Brain pericyte (primary cell): ENCODE measurements at regions not wholly inside any gene's neighbourhood (a gene's known extent, or its start where the extent isn't known, plus 50 kb on each side); places are given as distances from the start of the nearest gene placed in this dataset.

Experiments used
- DNase-seq: peaks from one replicate; pipeline ENCODE4 v3.0.0-alpha.2; 2012; ENCODE audit warnings: low read depth, low spot score

DNA sequence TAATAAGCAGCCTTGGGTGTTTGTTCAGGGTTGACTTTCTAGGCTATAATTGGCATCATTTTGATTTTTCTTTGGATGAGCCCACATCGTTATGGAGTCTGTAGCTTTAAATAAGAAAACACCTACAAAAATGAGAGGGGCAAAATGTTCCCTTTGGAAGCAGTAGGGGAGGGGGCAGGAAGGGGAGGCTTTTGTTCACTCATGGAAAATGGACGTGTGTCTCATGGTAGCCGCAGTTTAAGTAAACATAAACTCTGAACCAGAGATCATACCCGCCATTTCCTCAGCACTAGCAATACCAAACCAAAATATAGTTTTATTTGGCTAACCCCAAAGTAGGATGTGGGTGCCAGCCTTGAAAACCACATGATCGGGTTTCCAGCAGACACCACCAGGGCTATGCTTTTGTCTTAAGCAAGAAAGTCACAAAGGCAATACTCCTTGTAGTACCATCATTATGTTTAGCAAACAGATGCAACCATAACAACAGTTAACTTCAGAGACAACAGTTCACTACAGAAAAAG, 572.5 kb upstream of the JAG1 start:
- peak; percentile 87 for DNase-seq

DNA sequence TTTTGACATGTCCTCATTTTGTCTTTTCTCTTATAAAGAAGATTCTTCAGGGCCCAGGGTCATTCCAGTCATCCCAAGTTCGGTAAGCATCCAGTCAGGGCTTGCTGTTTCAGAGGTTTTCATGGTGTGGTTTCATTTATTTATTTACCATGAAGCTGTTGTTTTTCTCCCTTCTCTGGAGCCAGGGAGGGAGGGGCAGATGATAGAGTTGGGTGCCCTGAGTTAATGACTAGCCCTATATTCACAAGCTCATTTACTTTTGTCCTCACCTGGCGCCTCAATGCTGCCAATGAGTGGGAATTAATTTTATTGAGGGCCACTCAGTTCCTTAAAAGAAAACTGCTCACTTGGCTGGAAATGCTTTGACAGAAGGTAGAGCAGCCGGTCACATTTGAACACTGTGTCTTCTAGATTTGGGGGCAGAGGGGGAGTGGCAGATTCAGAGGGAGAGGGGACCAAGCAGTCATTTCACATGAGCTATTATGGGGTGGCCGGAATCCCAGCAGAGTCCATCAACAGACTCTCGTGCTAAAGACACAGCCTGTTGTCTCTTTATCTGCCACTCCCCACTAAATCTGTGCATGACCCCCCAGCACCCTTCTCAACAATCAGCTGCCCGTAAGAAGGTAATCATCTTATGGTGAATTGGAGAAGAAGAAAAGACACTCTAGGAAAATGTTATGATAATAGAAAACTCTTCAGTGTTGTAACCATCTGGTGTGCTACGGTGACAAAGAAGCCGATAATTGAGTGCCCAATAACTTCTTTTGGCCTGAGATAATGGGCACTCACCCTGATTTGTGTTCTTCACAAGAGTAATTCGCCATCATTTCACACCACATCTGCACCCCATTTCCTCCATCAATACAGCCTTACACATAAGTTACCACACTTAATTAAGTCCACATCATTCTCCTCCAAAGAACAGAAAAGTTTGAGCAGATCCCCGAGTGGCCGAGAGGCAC, 573.5 kb upstream of the JAG1 start:
- DNase-seq, result no peak

DNA sequence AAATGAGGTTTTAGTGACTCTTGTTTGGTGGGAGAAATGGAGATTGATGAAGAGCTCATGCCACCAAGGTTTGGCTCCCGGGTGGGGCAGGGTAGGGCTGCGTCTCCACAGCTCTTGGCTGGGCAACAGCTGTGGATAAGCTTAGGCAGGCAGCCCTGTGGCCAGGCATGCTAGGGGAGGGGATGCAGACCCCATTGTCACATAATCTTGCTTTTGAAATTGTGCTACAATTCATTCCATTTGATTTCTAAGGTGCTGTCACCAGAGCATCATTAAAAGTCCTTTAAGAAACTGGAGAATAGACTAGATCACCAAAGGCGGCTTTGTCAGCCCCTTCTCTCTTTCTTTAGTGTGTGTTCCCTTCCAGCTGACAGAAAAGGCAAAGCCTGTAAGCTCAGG, 574.2 kb upstream of the JAG1 start:
- DNase-seq, result no peak

DNA sequence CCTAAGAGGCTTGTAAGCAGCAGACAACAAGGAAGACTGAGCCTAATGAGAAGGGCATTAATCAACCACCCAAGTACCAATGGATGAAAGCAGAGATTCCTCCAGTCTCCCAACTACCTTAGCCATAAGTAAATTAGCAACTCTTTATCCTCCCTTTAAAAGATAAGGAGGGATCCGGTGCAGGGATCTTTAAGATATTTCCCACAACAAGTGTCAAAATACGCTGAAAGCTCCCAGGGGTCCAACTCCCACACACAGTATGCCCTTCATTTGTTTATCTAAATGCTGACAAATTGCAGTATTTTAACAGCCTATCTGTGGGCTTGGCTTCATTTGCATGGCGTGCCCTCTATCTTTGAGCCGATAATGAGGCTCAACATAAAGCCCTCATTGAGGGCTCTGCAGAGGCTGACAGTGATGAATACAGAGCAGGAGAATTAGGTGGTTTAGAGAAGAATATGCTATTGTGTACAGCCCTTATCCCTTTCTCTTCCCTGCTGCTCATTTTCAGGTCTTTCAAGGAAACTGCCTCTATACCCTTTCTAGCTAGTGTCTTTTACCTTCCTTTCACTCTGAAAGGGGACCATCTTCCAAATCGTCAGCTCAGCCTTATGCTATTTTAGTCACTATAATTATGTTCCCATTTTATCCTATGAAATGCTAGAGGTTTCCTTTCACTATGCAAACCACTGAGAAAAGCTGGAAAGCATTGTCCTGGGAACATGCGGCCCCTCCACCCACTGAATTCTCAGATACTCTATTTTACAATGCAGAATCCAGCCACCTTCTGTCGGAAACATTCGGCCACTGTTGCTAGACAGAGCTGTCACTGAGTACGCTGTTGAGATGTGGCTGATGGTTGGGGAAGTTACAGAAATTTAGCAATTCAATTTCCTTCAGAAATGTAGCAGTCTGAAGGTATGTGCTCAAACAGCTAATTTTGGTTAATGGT, 575.2 kb upstream of the JAG1 start:
- no peak for DNase-seq

DNA sequence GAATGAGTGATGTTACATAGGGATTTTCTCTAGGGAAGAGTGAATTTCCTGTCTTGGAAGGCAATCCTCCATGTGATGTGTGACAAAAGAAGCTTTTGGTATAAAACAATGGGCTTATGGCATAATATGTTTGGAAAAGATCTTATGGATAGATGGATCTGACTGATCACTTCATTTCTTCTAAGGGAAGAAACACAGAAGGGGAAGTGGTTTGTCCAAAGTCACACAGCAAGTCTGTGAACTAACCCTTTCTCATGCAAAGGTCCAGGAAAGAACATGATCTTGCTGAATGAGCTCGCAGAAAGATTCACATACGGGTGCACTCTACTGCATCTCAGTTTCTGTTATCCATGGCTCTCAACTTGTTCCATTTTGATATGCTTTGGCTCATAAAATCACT, 575.9 kb upstream of the JAG1 start:
- no peak for DNase-seq

DNA sequence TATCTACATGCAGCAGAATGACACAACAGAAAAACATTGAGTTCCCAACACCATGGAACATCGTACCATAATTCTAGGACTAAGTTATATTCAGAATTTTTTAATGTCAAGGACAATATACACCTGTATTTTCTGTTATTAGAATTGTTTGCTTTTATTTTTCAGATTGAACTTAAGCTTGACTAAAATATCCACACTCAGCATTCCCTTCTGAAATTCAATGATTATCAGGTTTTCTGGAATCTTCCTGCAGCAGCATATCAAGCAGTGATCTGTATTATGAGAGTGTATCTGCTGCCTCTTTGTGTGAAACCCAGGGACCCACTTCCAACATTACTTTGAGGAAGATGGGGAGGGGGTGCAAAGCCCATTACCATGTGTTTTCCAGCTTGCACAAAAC, 578.6 kb upstream of the JAG1 start:
- no peak for DNase-seq

DNA sequence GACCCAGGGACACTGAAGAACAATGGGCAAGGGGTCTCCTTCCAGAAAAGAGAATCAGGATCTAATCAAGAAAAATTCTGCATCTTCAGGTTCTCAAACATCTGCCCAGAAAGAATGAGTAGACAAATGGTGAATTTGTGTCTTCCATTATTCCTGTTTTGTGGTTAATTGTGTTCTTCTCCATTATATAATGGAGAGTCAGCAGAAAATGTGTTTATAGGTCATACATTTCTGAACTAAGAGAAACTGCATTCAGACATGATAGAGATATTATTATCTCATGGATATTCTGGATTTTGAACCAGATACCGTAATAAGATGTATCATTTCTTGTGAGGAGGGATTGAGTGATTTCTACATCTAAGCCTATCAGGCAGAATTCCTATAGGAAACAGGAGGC, 581.7 kb upstream of the JAG1 start:
- DNase-seq, result no peak

DNA sequence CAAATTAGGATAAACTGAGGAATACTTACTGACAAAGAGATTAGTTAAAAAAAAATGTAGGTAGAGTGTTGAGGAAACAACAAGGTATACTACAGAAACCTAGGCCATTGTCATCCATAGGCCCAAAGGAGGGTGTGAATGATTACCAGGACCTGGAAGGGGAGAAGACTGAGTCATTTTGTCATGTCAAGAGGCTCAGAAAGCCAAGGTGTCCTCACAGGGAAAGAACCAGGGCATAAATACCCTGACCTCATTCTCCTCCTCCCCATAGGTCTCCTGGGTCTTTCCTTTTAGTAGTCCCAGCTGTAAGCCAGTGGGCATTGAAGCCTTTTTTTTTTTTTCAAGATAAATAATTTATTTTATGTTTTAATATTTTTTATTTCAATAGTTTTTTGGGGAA, 582.1 kb upstream of the JAG1 start:
- DNase-seq, result no peak

DNA sequence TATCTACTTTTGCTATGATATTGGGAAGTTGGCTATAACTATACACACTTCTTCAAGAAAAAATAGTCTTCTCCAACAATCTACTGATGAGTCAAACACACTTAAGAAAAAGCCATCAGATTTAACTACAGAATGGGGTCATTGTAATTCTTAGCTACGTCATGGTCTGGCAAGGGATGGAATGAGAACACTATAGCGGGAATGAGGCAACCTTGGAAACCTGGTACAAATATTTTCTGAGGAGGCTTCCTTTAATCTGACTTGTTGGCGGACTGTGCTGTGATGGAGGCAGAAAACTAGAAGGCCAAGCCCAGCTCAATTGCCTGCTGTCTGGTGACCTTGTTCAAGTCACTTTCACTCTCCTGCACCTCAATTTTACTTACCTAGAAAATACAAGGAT, 586.8 kb upstream of the JAG1 start:
- no peak for DNase-seq

DNA sequence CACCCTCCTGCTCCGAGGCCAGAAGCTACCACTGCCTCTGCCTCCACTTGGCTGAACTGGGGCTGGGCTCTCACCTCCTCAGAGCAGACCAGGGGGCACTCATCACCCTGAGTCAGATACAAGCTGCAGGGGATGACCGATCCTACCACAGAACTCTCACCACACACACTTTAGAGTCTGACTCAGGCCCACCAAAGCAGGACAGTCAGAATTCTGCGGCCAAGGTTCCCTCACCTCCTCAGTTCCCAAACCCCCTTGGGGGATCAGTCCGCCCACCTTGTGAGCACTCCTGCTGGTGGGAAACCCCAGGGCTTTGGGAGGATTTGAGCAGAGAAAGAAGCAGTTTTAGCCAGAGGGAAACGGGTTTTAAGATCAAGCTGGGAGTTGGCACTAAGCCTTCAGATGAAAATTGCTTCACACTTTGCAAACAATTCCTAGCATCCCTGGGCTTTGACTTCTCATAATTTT, 587.8 kb upstream of the JAG1 start:
- DNase-seq, result peak; percentile 63

DNA sequence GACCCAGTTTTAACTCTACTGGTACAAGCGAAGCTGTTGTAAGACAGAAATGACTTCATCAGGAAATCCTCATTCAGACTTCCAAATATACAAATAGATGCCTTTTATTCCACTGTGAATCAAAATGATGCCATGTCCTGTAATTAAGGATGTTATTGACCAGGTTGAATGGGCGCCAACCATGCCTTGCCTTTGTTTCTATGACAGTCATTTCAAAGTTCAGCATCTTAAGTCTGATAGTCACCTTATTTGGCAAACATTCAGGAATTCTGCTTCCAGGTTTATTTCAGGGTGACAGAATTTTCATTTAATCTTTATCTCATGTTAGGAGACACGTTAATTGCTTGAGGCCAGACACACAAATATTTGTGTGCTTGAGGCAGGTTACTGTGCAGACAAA, 592.8 kb upstream of the JAG1 start:
- DNase-seq, result no peak

DNA sequence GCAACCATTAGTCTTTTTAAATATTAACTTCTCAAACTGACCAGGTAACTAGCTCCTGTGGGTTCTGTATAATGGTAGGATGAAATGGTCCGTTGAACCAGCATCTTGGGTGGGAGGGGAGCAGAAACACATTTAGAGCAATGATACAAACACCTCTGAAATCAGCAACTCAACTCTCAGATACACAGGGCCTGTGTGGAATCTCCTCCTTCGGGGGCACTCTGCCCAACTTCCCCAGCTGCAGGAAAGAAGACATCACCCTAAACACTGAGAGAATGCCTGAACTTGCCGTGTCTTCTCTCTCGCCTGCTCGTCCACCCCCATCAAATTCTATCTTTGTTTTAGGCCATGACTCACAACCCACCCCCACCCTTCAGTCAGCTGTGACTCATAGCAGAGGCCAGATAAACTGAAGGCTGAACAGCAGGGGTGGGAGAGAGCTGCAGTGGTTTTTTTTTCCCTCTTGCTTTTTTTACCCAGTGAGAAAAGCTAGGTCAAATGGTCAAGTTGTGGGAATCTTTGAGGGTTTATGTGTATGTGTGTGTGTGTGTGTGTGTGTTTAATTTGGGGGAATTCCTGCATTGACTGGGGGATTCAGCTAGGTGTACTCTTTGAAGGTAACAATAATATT, 593.4 kb upstream of the JAG1 start:
- peak; percentile 92 for DNase-seq

DNA sequence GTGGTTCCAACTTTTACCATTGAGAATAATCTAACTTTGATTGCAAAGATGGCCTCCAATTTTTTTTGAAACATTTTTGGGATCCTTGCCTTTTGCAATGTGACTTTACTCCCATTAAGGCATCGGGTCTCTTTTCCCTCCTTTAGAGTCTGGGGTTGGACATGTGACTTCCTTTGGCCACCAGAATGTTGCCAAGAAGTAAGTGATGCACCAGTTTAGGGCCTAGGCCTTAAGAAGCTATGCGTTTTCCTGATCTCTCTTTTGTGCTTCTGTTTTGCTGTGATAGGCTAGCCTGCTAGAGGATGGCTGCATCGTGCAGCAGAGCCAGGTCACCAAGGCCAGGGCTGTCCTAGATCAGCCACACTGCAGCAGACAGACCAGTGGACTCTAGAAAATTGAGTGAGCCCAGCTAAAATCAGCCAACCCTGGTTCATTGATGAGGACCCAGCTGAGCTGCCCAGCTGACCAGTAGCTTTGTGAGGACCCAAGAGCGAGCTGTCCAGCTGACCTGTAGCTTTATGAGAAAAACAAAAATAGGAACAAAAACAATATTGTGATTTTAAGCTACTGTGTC, 594.0 kb upstream of the JAG1 start:
- peak; percentile 43 for DNase-seq

DNA sequence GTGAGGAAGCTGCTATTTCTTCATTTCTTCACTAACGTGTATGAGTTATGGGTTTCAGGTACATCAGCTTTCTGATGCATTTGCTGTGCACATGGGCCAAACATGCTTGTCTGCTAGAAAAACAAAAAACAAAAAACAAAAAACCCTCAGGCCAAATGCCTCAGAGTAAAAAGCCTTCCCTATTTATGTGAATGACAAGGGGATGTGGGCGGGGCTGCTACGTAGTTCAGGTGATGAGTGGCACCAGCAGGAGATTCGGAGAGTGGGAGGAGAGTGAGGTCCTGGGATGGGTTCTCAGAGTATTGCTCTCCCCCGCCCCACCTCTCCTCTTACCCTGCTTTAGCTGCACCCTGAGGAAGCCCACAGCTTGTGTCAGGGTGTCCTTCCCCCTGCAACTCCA, 596.8 kb upstream of the JAG1 start:
- DNase-seq, result no peak

DNA sequence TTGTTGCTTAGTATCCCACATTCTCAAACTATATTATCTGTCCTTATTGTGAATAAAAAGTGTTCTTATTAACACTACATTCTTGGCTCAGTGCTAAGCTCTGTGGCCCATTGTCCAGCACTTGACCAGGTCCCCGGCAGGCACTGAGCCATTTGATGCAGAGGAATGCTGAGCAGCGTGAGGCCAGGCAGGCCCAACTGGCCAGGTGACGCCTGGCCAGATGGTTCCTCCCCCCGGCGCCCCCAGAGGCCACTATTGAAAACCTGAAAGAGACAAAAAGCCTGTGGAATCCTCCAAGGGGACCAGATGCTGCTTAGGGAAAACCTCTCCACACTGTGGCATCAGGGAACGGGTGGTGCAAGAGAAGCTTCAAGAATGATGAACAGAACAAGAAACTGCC, 597.5 kb upstream of the JAG1 start:
- DNase-seq, result no peak

DNA sequence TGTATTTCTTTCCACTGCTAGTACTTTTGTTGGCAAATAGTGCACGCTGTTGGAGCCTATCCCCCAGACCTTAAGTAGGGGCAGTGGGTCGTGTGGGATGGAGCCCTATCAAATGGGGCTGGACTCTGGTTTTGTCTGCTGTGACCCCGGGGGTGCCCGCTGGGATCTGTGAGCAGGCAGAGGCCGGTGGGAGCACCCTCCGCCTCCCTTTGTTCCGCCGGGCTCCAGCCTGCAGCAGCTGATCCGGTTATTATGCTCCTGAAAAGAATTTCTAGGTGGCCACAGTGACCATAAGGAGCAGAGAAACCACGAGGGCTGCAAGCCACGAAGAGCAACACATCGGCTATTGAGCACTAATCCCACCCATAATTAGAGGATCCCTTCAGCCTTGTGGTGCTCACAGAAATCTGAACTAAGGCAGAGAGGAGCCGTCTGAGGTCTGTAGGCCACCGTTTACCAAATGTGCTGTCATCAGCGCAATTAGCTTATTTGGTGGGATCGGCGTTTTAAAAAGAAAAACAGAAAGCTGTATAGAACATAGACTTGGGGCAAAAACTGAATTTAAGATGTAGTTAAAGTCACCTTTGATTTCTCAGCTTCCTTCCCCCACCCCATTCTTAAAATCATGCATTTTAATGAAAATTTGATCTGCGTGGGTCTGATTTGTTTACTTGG, 598.3 kb upstream of the JAG1 start:
- DNase-seq, result no peak

DNA sequence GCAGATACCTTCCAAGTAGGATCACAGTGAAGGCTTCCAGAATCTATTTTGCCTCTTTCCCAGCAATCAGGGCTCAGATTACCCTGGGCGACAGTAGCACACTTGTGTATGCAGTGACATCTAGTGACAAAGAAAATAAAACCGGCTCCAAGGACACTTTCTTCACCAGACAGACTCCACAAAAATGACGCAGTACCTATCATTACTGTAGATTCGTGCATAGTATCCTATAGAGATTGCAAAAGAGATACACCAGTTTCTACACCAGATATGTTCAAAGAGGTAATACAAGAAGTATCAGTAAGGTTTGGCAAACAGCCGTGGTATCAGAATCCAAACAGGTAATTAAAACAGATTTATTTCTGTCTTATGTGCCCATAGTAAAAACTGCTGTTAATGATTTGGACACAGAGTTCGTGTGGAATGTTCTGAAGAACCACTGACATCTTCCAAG, 600.4 kb upstream of the JAG1 start:
- no peak for DNase-seq

DNA sequence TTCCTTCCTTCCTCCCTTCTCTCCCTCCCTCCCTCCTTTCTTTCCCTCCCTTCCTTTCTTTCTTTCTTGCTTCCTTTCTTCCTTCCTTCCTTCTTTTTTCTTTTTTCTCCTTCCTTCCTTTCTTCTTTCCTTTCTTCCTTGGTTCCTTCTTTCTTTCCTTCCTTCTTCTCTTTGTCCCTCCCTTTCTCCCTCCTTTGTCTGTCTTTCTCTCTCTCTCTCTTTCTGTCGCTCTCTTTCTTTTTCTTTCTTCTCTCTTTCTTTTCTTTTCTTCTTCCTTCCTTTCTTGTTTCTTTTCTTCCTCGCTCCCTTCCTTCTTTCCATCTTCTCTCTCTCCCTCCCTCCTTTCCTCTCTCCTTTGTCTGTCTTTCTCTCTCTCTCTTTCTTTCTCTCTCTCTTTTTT, 601.9 kb upstream of the JAG1 start:
- DNase-seq, result no peak

DNA sequence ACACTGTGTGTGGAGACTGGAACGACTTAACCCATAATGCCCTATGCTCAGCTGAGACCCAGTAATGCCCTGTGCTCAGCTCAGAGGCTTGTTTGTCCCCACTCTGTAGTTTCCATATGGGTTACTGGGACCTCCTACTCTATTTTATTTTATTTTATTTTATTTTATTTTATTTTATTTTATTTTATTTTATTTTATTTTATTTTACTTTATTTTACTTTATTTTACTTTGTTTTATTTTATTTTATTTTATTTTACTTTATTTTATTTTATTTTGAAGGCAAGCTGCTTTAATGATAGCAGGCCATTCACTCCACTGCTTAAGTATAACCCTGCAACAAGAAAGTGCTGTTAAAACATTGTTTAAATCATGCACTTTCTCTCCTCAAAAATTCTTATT, 603.4 kb upstream of the JAG1 start:
- DNase-seq, result no peak

DNA sequence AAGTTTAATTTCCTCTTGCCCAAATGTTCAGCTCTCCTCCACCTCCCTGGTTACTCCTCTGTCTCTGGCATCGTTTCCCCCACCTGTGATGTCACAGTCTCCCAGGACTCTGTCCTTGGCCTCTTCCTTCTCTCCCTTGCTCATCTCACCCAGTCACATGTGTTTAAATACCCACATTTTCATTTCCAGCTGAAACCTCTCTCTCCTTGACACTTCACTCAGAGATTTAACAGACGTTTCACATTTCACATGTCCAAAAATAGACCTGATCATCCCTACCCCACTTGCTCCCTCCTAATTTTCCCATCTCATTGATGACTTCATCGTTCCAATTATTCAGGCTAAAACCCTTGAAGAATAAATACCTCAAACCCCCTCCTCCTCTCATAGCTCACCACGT, 604.1 kb upstream of the JAG1 start:
- no peak for DNase-seq

DNA sequence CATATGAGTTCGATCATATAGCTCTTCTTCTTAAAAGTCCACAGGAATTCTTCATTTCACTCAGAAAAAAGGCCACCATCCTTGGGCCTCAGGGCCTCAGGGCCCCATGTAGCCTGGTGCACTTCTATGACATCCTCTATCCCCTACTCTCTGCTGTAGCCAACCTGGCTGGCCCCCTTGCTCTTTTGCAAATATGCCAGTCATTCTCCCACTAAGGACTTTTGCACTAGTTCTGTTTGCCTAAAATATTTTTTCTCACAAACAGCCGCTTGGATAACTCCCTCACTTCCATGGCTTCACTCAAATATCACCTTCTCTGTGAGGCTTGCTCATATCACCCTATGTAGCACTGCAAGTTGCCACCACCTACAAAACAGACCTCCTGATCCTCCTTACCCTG, 604.7 kb upstream of the JAG1 start:
- no peak for DNase-seq
